ENCODE measurements at regions not wholly inside any gene's neighbourhood (a gene's known extent, or its start where the extent isn't known, plus 50 kb on each side); places are given as distances from the start of the nearest gene placed in this dataset.
A peak's percentile ranks its signal among the peaks of the same experiment; 100 is the strongest.

GRCh38 chr10:8417631-8418030 is 363.1 kb downstream of the GATA3 start:
- TF ChIP-seq, protein P1, sequence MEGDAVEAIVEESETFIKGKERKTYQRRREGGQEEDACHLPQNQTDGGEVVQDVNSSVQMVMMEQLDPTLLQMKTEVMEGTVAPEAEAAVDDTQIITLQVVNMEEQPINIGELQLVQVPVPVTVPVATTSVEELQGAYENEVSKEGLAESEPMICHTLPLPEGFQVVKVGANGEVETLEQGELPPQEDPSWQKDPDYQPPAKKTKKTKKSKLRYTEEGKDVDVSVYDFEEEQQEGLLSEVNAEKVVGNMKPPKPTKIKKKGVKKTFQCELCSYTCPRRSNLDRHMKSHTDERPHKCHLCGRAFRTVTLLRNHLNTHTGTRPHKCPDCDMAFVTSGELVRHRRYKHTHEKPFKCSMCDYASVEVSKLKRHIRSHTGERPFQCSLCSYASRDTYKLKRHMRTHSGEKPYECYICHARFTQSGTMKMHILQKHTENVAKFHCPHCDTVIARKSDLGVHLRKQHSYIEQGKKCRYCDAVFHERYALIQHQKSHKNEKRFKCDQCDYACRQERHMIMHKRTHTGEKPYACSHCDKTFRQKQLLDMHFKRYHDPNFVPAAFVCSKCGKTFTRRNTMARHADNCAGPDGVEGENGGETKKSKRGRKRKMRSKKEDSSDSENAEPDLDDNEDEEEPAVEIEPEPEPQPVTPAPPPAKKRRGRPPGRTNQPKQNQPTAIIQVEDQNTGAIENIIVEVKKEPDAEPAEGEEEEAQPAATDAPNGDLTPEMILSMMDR (IDR thresholded peaks at IDR 0.05): no peak
- peak overlapping the region; percentile 97 for H3K27ac Mint-ChIP-seq
- Histone ChIP-seq H3K4me3 (ENCODE audit: low read length) (no peak overlapping the region), H3K27me3 (ENCODE audit: control insufficient read depth, insufficient read depth, low read length) (no peaks in the 10 kb centered on the region), H3K4me1 (ENCODE audit: control insufficient read depth, insufficient read depth, low read length) (peaks cover 19% of the 10 kb centered on the region), H3K27ac (ENCODE audit: low read length) (peak overlapping the region; percentile 93), H3K36me3 (ENCODE audit: control insufficient read depth, insufficient read depth, low read length) (no peaks in the 10 kb centered on the region), H3K9me3 (ENCODE audit: control insufficient read depth, insufficient read depth, low read length) (no peaks in the 10 kb centered on the region)
- intact Hi-C loops (cut with micrococcal nuclease): loop anchor here (2.0 kb wide), 1 partner anchor 363 kb away; the partner anchor contains the start of gene GATA3
- H3K27me3 Mint-ChIP-seq (ENCODE audit: low read depth in 2 of 2): peaks cover 0 to 3% of the 10 kb centered on the region in 2 donors
- peaks cover 36 to 37% of the 10 kb centered on the region in 2 donors for H3K4me1 Mint-ChIP-seq
- DNase-seq (no peak), ATAC-seq (no peak)
- no peaks in the 10 kb centered on the region for H3K36me3 Mint-ChIP-seq
- 88% methylated on average over 1 of the region's 1 CpG for WGBS (ENCODE audit: insufficient coverage)
- peak overlapping the region; percentile 79 for H3K4me3 Mint-ChIP-seq
- no peaks in the 10 kb centered on the region for H3K9me3 Mint-ChIP-seq

DNA sequence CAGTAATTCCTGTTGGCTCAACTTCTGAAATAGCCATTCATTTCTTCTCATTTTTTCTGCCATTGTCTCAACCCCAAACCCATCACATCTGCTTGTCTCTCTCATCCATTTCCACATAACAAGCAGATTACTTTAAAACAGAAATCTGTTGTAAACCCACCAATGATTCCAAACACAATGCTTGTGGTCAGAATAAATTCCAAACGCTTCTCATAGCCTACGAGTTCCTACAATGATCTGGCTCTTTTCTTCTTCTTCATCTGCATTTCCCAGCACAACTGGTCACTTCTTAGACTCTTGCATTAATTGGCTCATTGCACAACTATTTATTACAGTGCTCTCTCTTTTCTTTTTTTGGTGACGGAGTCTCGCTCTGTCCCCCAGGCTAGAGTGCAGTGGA is 364.1 kb downstream of the GATA3 start:
- intact Hi-C loops (cut with micrococcal nuclease): no loop called here
- Histone ChIP-seq H3K27ac (ENCODE audit: low read length) (no peak overlapping the region), H3K4me1 (ENCODE audit: control insufficient read depth, insufficient read depth, low read length) (peaks cover 19% of the 10 kb centered on the region), H3K4me3 (ENCODE audit: low read length) (no peak overlapping the region), H3K27me3 (ENCODE audit: control insufficient read depth, insufficient read depth, low read length) (no peaks in the 10 kb centered on the region), H3K36me3 (ENCODE audit: control insufficient read depth, insufficient read depth, low read length) (no peaks in the 10 kb centered on the region), H3K9me3 (ENCODE audit: control insufficient read depth, insufficient read depth, low read length) (no peaks in the 10 kb centered on the region)
- Mint-ChIP-seq H3K9me3 (no peaks in the 10 kb centered on the region), H3K4me1 (peaks cover 36 to 37% of the 10 kb centered on the region in 2 donors), H3K4me3 (peak overlapping the region; percentile 25), H3K27me3 (ENCODE audit: low read depth in 2 of 2) (peaks cover 0 to 3% of the 10 kb centered on the region in 2 donors), H3K36me3 (no peaks in the 10 kb centered on the region), H3K27ac (peak overlapping the region; percentile 97)
- DNase-seq (no peak), ATAC-seq (no peak)
- TF ChIP-seq, protein P1 (IDR thresholded peaks at IDR 0.05): no peak
- 75% methylated on average over 4 of the region's 4 CpGs for WGBS (ENCODE audit: insufficient coverage)

- H3K27me3 Mint-ChIP-seq (ENCODE audit: low read depth in 2 of 2): peaks cover 0 to 3% of the 10 kb centered on the region in 2 donors
- Histone ChIP-seq H3K36me3 (ENCODE audit: control insufficient read depth, insufficient read depth, low read length) (no peaks in the 10 kb centered on the region), H3K9me3 (ENCODE audit: control insufficient read depth, insufficient read depth, low read length) (no peaks in the 10 kb centered on the region), H3K27me3 (ENCODE audit: control insufficient read depth, insufficient read depth, low read length) (no peaks in the 10 kb centered on the region), H3K27ac (ENCODE audit: low read length) (no peak overlapping the region), H3K4me3 (ENCODE audit: low read length) (no peak overlapping the region), H3K4me1 (ENCODE audit: control insufficient read depth, insufficient read depth, low read length) (peaks cover 25% of the 10 kb centered on the region)
- peaks cover 39 to 45% of the 10 kb centered on the region in 2 donors for H3K4me1 Mint-ChIP-seq
- no peaks in the 10 kb centered on the region for H3K9me3 Mint-ChIP-seq
- 80% methylated on average over 2 of the region's 2 CpGs for WGBS (ENCODE audit: insufficient coverage)
- intact Hi-C loops (cut with micrococcal nuclease): no loop called here
- DNase-seq (no peak), ATAC-seq (no peak)
- TF ChIP-seq, protein P1 (IDR thresholded peaks at IDR 0.05): no peak
- peak overlapping the region in 1 of 2 donors; percentile 46 for H3K27ac Mint-ChIP-seq
- H3K4me3 Mint-ChIP-seq: no peak overlapping the region
- no peaks in the 10 kb centered on the region for H3K36me3 Mint-ChIP-seq
Observed at GRCh38 chr10:8420182-8420581, 365.7 kb downstream of the GATA3 start.

- Histone ChIP-seq H3K27ac (ENCODE audit: low read length) (no peak overlapping the region), H3K4me1 (ENCODE audit: control insufficient read depth, insufficient read depth, low read length) (peaks cover 6% of the 10 kb centered on the region), H3K27me3 (ENCODE audit: control insufficient read depth, insufficient read depth, low read length) (no peaks in the 10 kb centered on the region), H3K4me3 (ENCODE audit: low read length) (no peak overlapping the region), H3K36me3 (ENCODE audit: control insufficient read depth, insufficient read depth, low read length) (no peaks in the 10 kb centered on the region), H3K9me3 (ENCODE audit: control insufficient read depth, insufficient read depth, low read length) (no peaks in the 10 kb centered on the region)
- Mint-ChIP-seq H3K4me1 (peaks cover 8 to 10% of the 10 kb centered on the region in 2 donors), H3K27me3 (ENCODE audit: low read depth in 2 of 2) (peaks cover 0 to 3% of the 10 kb centered on the region in 2 donors), H3K36me3 (no peaks in the 10 kb centered on the region), H3K4me3 (no peak overlapping the region), H3K27ac (peak overlapping the region in 1 of 2 donors; percentile 33), H3K9me3 (no peaks in the 10 kb centered on the region)
- ATAC-seq (no peak), DNase-seq (peak in 1 of 2 donors; percentile 22)
- 78% methylated on average over 2 of the region's 3 CpGs for WGBS (ENCODE audit: insufficient coverage)
- TF ChIP-seq, protein P1 (IDR thresholded peaks at IDR 0.05): no peak
- intact Hi-C loops (cut with micrococcal nuclease): no loop called here
Observed at GRCh38 chr10:8424555-8425211, 370.2 kb downstream of the GATA3 start.
